Transverse colon (tissue), 4 donors: ENCODE measurements at regions not wholly inside any gene's neighbourhood (a gene's known extent, or its start where the extent isn't known, plus 50 kb on each side); places are given as distances from the start of the nearest gene placed in this dataset.

Experiments used
- EP300 ChIP-seq: sonication (generic); formaldehyde crosslinking; IDR thresholded peaks from one replicate; pipeline ENCODE4 v1.6.1; 2017; ENCODE audit warnings: antibody characterized with exemption, low read depth
- POLR2A ChIP-seq: fragments of 450-650 bp; IDR thresholded peaks from one replicate; pipeline ENCODE4 v1.6.1; 2016; ENCODE audit warnings: antibody characterized with exemption, mild to moderate bottlenecking, moderate library complexity
- POLR2AphosphoS5 ChIP-seq, 3 donors: sonication (generic); formaldehyde crosslinking; IDR thresholded peaks; one replicate each; pipeline ENCODE4 v1.6.1; 2016; ENCODE audit warnings: antibody characterized with exemption in 3 of 3
- TF ChIP-seq, protein P1 (sequence below), 5 experiments: fragments of 200-600 bp in 3 of 5; fragments of 450-650 bp in 2 of 5; sonication (generic) in 3 of 5; IDR thresholded peaks; 1 replicate in 2 of 5; 2 replicates in 3 of 5; pipeline ENCODE4 v1.5.1; 2016 to 2017; ENCODE audit warnings: antibody characterized with exemption in 5 of 5, inconsistent platforms in 3 of 5, mild to moderate bottlenecking in 2 of 5, moderate library complexity in 1 of 5

GRCh38 chr10:28975891-28976531 lies 298.7 kb downstream of the BAMBI start:
- TF ChIP-seq, protein P1, sequence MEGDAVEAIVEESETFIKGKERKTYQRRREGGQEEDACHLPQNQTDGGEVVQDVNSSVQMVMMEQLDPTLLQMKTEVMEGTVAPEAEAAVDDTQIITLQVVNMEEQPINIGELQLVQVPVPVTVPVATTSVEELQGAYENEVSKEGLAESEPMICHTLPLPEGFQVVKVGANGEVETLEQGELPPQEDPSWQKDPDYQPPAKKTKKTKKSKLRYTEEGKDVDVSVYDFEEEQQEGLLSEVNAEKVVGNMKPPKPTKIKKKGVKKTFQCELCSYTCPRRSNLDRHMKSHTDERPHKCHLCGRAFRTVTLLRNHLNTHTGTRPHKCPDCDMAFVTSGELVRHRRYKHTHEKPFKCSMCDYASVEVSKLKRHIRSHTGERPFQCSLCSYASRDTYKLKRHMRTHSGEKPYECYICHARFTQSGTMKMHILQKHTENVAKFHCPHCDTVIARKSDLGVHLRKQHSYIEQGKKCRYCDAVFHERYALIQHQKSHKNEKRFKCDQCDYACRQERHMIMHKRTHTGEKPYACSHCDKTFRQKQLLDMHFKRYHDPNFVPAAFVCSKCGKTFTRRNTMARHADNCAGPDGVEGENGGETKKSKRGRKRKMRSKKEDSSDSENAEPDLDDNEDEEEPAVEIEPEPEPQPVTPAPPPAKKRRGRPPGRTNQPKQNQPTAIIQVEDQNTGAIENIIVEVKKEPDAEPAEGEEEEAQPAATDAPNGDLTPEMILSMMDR (IDR thresholded peaks at IDR 0.05): no peak
- TF ChIP-seq POLR2AphosphoS5 (IDR thresholded peaks at IDR 0.05): no peak
- no peak for TF ChIP-seq POLR2A
- no peak for TF ChIP-seq EP300
